ENCODE measurements at regions not wholly inside any gene's neighbourhood (a gene's known extent, or its start where the extent isn't known, plus 50 kb on each side); places are given as distances from the start of the nearest gene placed in this dataset.

DNA sequence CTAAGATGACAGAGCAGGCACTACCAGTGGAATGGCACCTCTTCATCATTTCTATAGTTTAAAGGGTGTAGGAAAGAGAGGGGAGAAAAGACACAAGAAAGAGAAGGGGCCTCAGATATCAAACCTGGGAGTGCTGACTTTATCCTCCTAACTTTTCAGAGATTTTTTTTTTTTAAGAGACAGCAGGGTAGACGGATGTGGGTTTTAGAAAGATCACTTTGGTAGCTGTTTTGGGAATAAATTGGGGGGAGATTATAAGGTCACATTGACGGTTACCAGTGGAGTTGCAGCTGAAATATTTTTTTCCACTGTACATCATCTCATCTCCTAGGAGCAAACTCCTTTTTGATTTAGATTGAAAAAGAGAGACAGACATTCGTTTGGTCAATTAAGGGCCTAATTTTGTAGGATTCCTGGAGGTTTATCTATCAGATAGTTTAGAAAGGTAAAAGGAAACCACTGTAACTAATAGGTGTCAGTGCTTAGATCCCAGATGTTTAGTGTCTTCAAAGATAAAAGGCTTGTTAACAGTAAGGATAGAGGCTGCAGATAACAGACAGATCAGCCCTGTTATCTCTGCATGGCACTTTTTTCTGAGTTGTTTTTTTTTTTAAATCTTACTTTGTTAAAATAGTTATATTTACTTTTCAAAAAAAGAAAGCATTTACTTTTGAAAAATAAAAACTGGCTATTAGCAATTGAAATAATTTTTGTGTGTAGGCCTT is 1057.0 kb downstream of the IGSF11 start:
- H3K9ac ChIP-seq (ENCODE audit: insufficient read depth in 1 of 2, low read depth in 2 of 2, low read length in 2 of 2) = no peak overlapping the region
- FAIRE-seq (no peak), ATAC-seq (no peak), DNase-seq (ENCODE audit: extremely low read depth in 1 of 4, low spot score in 3 of 4) (no peak)
- H3K9me1 ChIP-seq (ENCODE audit: control insufficient read depth, insufficient read depth, low read length) = no peaks in the 10 kb centered on the region
- TF ChIP-seq ZNF655 (CRISPR knock-in tag; IDR thresholded peaks at IDR 0.05) = no peak
- TF ChIP-seq, protein P1, sequence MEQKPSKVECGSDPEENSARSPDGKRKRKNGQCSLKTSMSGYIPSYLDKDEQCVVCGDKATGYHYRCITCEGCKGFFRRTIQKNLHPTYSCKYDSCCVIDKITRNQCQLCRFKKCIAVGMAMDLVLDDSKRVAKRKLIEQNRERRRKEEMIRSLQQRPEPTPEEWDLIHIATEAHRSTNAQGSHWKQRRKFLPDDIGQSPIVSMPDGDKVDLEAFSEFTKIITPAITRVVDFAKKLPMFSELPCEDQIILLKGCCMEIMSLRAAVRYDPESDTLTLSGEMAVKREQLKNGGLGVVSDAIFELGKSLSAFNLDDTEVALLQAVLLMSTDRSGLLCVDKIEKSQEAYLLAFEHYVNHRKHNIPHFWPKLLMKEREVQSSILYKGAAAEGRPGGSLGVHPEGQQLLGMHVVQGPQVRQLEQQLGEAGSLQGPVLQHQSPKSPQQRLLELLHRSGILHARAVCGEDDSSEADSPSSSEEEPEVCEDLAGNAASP (IDR thresholded peaks at IDR 0.05) = no peak
- no peak for TF ChIP-seq TEAD4 (IDR thresholded peaks at IDR 0.05; ENCODE audit: low read length)
- no peak for TF ChIP-seq TEAD4 (CRISPR knock-in tag; IDR thresholded peaks at IDR 0.05; ENCODE audit: borderline replicate concordance)
- TF ChIP-seq, protein P2, sequence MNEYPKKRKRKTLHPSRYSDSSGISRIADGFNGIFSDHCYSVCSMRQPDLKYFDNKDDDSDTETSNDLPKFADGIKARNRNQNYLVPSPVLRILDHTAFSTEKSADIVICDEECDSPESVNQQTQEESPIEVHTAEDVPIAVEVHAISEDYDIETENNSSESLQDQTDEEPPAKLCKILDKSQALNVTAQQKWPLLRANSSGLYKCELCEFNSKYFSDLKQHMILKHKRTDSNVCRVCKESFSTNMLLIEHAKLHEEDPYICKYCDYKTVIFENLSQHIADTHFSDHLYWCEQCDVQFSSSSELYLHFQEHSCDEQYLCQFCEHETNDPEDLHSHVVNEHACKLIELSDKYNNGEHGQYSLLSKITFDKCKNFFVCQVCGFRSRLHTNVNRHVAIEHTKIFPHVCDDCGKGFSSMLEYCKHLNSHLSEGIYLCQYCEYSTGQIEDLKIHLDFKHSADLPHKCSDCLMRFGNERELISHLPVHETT (CRISPR knock-in tag; conservative IDR thresholded peaks at IDR 0.05 in 1 of 2, IDR thresholded peaks at IDR 0.05 in 1 of 2) = no peak
- TF ChIP-seq CBFA2T3 (IDR thresholded peaks at IDR 0.05) = no peak
- TF ChIP-seq KLF1 (tag; IDR thresholded peaks at IDR 0.05) = no peak
- TF ChIP-seq ZKSCAN1 (IDR thresholded peaks at IDR 0.05; ENCODE audit: low read depth, low read length) = no peak
- TF ChIP-seq MAFG (tag; conservative IDR thresholded peaks at IDR 0.05) = no peak
- TF ChIP-seq HLTF (IDR thresholded peaks at IDR 0.05) = no peak
- no peak for TF ChIP-seq PTRF (tag; IDR thresholded peaks at IDR 0.05)
- no peak for TF ChIP-seq HMGXB4 (CRISPR knock-in tag; IDR thresholded peaks at IDR 0.05)
- WGBS (ENCODE audit: insufficient coverage, low coverage, missing lambda C conversion rate) = 5% methylated on average over 3 of the region's 3 CpGs
- H3K79me2 ChIP-seq (ENCODE audit: control insufficient read depth, insufficient read depth, low read length) = no peaks in the 10 kb centered on the region
- ChIA-PET CTCF (ENCODE audit: low intra/inter-chr PET ratio) (no interaction called here), POLR2A (no interaction called here)
- no peak overlapping the region for H3K27ac ChIP-seq (ENCODE audit: extremely low read depth, low read depth, low read length)
- no peaks in the 10 kb centered on the region for H3K36me3 ChIP-seq (ENCODE audit: control insufficient read depth, insufficient read depth, low read length)
- no peaks in the 10 kb centered on the region for H3K4me1 ChIP-seq (replicated peaks in 1 of 2; ENCODE audit: control insufficient read depth in 2 of 2, insufficient read depth in 2 of 2, low read length in 2 of 2)
- BruUV-seq (replicated peaks) = no TSS peak
- H3K4me2 ChIP-seq (ENCODE audit: insufficient read depth, low read length) = no peak overlapping the region
- intact Hi-C loops (cut with micrococcal nuclease) = no loop called here
- in situ Hi-C loops (cut with MboI) = no loop called here
- H3K9me3 ChIP-seq (replicated peaks; ENCODE audit: control insufficient read depth, insufficient read depth, low read depth, low read length) = no peaks in the 10 kb centered on the region
- H3K4me3 ChIP-seq = no peak overlapping the region
- H4K20me1 ChIP-seq (replicated peaks; ENCODE audit: control insufficient read depth, insufficient read depth, low read length) = no peaks in the 10 kb centered on the region
- H3K27me3 ChIP-seq (ENCODE audit: control insufficient read depth in 2 of 2, insufficient read depth in 2 of 2, low read length in 2 of 2) = no peaks in the 10 kb centered on the region
- H2AFZ ChIP-seq (ENCODE audit: low read depth, low read length) = no peak overlapping the region

All from K562 (cell line).